GM12878 (cell line): ENCODE measurements at regions not wholly inside any gene's neighbourhood (a gene's known extent, or its start where the extent isn't known, plus 50 kb on each side); places are given as distances from the start of the nearest gene placed in this dataset.

ENCODE experiments used
- CREB1 ChIP-seq: IDR thresholded peaks from 2 replicates; pipeline ENCODE4 v1.6.1; 2012; ENCODE audit warnings: low read depth, mild to moderate bottlenecking, inconsistent platforms
- POLR2A ChIP-seq: IDR thresholded peaks from 2 replicates; pipeline ENCODE4 v1.6.1; 2011; ENCODE audit warnings: low read depth, mild to moderate bottlenecking, low read length
- POLR2AphosphoS5 ChIP-seq: IDR thresholded peaks from 2 replicates; pipeline ENCODE4 v1.6.1; 2011; ENCODE audit warnings: mild to moderate bottlenecking, low read length, inconsistent platforms
- RB1 ChIP-seq: fragments of 450-650 bp; formaldehyde crosslinking; IDR thresholded peaks from 2 replicates; pipeline ENCODE4 v1.6.1; 2017; ENCODE audit warnings: mild to moderate bottlenecking, borderline replicate concordance
- RCOR1 ChIP-seq: conservative IDR thresholded peaks from 2 replicates; pipeline ENCODE4 v1.6.1; 2012; ENCODE audit warnings: low read depth, low read length, improper control_type of control experiment
- STAT1 ChIP-seq: fragments of 450-650 bp; conservative IDR thresholded peaks from 2 replicates; pipeline ENCODE4 v1.6.1; 2014; ENCODE audit warnings: antibody characterized with exemption, mild to moderate bottlenecking
- TF ChIP-seq, protein P1 (sequence below), 3 experiments: IDR thresholded peaks in 2 of 3; conservative IDR thresholded peaks in 1 of 3; 2 replicates each; pipeline ENCODE4 v1.5.1; 2011; ENCODE audit warnings: low read depth in 3 of 3, low read length in 3 of 3, mild to moderate bottlenecking in 3 of 3, control low read depth in 2 of 3, moderate library complexity in 2 of 3, inconsistent platforms in 1 of 3, mixed read lengths in 1 of 3; ENCODE audit not compliant: control insufficient read depth in 2 of 3, insufficient read depth in 1 of 3; ENCODE audit errors: extremely low read depth in 1 of 3
- TF ChIP-seq, protein P2 (sequence below): IDR thresholded peaks from 2 replicates; pipeline ENCODE4 v1.6.1; 2012; ENCODE audit warnings: mild to moderate bottlenecking, low read depth, low read length
- TF ChIP-seq, protein P3 (sequence below): IDR thresholded peaks from 2 replicates; pipeline ENCODE4 v1.6.1; 2012; ENCODE audit warnings: low read depth, low read length, improper control_type of control experiment

DNA sequence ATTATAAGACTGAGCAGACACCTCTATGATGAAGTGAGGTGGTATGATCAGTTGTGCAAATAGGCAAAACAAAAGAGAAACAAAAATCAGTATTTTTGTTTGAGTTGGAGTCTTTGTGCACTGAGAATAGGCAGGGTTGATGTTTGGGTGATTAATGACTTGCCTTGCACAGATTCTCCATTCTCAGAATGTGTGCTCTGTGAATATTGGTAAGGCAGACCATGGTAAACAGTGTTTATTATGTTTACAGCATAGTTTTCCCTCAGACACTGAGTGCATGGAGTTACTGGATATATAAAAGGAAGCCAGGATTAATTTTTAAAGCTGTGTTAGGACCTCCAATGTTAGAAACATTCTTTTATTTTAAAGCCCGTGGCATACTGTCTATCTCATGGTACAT lies 240.2 kb upstream of the MAGEB16 start:
- TF ChIP-seq, protein P1, sequence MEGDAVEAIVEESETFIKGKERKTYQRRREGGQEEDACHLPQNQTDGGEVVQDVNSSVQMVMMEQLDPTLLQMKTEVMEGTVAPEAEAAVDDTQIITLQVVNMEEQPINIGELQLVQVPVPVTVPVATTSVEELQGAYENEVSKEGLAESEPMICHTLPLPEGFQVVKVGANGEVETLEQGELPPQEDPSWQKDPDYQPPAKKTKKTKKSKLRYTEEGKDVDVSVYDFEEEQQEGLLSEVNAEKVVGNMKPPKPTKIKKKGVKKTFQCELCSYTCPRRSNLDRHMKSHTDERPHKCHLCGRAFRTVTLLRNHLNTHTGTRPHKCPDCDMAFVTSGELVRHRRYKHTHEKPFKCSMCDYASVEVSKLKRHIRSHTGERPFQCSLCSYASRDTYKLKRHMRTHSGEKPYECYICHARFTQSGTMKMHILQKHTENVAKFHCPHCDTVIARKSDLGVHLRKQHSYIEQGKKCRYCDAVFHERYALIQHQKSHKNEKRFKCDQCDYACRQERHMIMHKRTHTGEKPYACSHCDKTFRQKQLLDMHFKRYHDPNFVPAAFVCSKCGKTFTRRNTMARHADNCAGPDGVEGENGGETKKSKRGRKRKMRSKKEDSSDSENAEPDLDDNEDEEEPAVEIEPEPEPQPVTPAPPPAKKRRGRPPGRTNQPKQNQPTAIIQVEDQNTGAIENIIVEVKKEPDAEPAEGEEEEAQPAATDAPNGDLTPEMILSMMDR (IDR thresholded peaks at IDR 0.05 in 2 of 3, conservative IDR thresholded peaks at IDR 0.05 in 1 of 3; ENCODE audit: control insufficient read depth in 2 of 3, extremely low read depth in 1 of 3, insufficient read depth in 1 of 3, low read depth in 3 of 3, low read length in 3 of 3), result no peak
- TF ChIP-seq POLR2AphosphoS5 (no peak), STAT1 (no peak), POLR2A (no peak), CREB1 (no peak), RB1 (no peak), RCOR1 (no peak)
- TF ChIP-seq, protein P2, sequence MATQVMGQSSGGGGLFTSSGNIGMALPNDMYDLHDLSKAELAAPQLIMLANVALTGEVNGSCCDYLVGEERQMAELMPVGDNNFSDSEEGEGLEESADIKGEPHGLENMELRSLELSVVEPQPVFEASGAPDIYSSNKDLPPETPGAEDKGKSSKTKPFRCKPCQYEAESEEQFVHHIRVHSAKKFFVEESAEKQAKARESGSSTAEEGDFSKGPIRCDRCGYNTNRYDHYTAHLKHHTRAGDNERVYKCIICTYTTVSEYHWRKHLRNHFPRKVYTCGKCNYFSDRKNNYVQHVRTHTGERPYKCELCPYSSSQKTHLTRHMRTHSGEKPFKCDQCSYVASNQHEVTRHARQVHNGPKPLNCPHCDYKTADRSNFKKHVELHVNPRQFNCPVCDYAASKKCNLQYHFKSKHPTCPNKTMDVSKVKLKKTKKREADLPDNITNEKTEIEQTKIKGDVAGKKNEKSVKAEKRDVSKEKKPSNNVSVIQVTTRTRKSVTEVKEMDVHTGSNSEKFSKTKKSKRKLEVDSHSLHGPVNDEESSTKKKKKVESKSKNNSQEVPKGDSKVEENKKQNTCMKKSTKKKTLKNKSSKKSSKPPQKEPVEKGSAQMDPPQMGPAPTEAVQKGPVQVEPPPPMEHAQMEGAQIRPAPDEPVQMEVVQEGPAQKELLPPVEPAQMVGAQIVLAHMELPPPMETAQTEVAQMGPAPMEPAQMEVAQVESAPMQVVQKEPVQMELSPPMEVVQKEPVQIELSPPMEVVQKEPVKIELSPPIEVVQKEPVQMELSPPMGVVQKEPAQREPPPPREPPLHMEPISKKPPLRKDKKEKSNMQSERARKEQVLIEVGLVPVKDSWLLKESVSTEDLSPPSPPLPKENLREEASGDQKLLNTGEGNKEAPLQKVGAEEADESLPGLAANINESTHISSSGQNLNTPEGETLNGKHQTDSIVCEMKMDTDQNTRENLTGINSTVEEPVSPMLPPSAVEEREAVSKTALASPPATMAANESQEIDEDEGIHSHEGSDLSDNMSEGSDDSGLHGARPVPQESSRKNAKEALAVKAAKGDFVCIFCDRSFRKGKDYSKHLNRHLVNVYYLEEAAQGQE, result no peak
- TF ChIP-seq, protein P3, sequence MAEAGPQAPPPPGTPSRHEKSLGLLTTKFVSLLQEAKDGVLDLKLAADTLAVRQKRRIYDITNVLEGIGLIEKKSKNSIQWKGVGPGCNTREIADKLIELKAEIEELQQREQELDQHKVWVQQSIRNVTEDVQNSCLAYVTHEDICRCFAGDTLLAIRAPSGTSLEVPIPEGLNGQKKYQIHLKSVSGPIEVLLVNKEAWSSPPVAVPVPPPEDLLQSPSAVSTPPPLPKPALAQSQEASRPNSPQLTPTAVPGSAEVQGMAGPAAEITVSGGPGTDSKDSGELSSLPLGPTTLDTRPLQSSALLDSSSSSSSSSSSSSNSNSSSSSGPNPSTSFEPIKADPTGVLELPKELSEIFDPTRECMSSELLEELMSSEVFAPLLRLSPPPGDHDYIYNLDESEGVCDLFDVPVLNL, result no peak
